HEK293 (cell line): ENCODE measurements at regions not wholly inside any gene's neighbourhood (a gene's known extent, or its start where the extent isn't known, plus 50 kb on each side); places are given as distances from the start of the nearest gene placed in this dataset.

Experiments
- CTCF ChIA-PET: fragments of 350-600 bp; formaldehyde crosslinking; extraction: SDS; loops from one replicate; lab custom pipeline; 2021; ENCODE audit warnings: antibody characterized with exemption; lab: Yijun Ruan, JAX
- POLR2A ChIA-PET: fragments of 300-600 bp; formaldehyde crosslinking; extraction: SDS; loops from one replicate; lab custom pipeline; 2020; ENCODE audit warnings: antibody characterized with exemption, inconsistent platforms; lab: Yijun Ruan, JAX
- H3K27ac ChIP-seq: fragments of 200-500 bp; sonication (Bioruptor generic); 2 replicates; pipeline ENCODE4 v1.5.1; 2014; ENCODE audit warnings: low read depth, low read length, control low read depth, inconsistent platforms; ENCODE audit errors: extremely low read depth
- H3K36me3 ChIP-seq, 2 experiments: fragments of 200-500 bp in 1 of 2; sonication (Bioruptor generic) in 1 of 2; 1 replicate in 1 of 2; 2 replicates in 1 of 2; pipeline ENCODE4 v1.5.1; 2014 to 2017; ENCODE audit warnings: inconsistent platforms in 2 of 2, low read length in 2 of 2; ENCODE audit not compliant: control insufficient read depth in 2 of 2, insufficient read depth in 1 of 2
- H3K4me1 ChIP-seq: fragments of 200-500 bp; sonication (Bioruptor generic); 2 replicates; pipeline ENCODE4 v1.5.1; 2014; ENCODE audit warnings: mild to moderate bottlenecking, low read length, inconsistent platforms; ENCODE audit not compliant: control insufficient read depth, insufficient read depth
- H3K4me3 ChIP-seq: 2 replicates; pipeline ENCODE4 v1.5.1; 2011; ENCODE audit warnings: low read depth, mild to moderate bottlenecking, control low read depth, low read length, moderate library complexity
- H3K9me3 ChIP-seq: fragments of 200-500 bp; sonication (Bioruptor generic); 2 replicates; pipeline ENCODE4 v1.5.1; 2014; ENCODE audit warnings: low read depth, low read length, inconsistent platforms; ENCODE audit not compliant: control insufficient read depth, insufficient read depth
- GFI1B ChIP-seq: fragments of 450-650 bp; formaldehyde crosslinking; IDR thresholded peaks from 2 replicates; pipeline ENCODE4 v1.5.1; 2016; ENCODE audit warnings: missing biosample characterization, missing genetic modification characterization
- GLIS1 ChIP-seq: fragments of 450-650 bp; formaldehyde crosslinking; IDR thresholded peaks from 2 replicates; pipeline ENCODE4 v1.5.1; 2016; ENCODE audit warnings: missing biosample characterization, missing genetic modification characterization
- ZBTB1 ChIP-seq: fragments of 450-650 bp; formaldehyde crosslinking; IDR thresholded peaks from 2 replicates; pipeline ENCODE4 v1.5.1; 2016; ENCODE audit warnings: missing biosample characterization, missing genetic modification characterization
- ZBTB20 ChIP-seq: fragments of 450-650 bp; formaldehyde crosslinking; IDR thresholded peaks from 2 replicates; pipeline ENCODE4 v1.5.1; 2016; ENCODE audit warnings: missing biosample characterization, missing genetic modification characterization
- ZBTB44 ChIP-seq: fragments of 450-650 bp; IDR thresholded peaks from 2 replicates; pipeline ENCODE4 v1.5.1; 2018; ENCODE audit warnings: missing biosample characterization, mild to moderate bottlenecking, missing genetic modification characterization
- ZBTB48 ChIP-seq: fragments of 450-650 bp; formaldehyde crosslinking; IDR thresholded peaks from 2 replicates; pipeline ENCODE4 v1.5.1; 2016; ENCODE audit warnings: missing biosample characterization, missing genetic modification characterization
- ZIC2 ChIP-seq: fragments of 450-650 bp; formaldehyde crosslinking; IDR thresholded peaks from 2 replicates; pipeline ENCODE4 v1.5.1; 2016; ENCODE audit warnings: missing biosample characterization, missing genetic modification characterization
- ZNF148 ChIP-seq: fragments of 450-650 bp; formaldehyde crosslinking; IDR thresholded peaks from 2 replicates; pipeline ENCODE4 v1.5.0; 2017; ENCODE audit warnings: missing biosample characterization, missing genetic modification characterization, borderline replicate concordance
- ZNF155 ChIP-seq: fragments of 450-650 bp; formaldehyde crosslinking; IDR thresholded peaks from 2 replicates; pipeline ENCODE4 v1.5.1; 2016; ENCODE audit warnings: missing biosample characterization, missing genetic modification characterization
- ZNF16 ChIP-seq: fragments of 450-650 bp; formaldehyde crosslinking; IDR thresholded peaks from 2 replicates; pipeline ENCODE4 v1.5.1; 2016; ENCODE audit warnings: low read depth, missing biosample characterization, missing genetic modification characterization
- ZNF19 ChIP-seq: fragments of 450-650 bp; formaldehyde crosslinking; IDR thresholded peaks from 2 replicates; pipeline ENCODE4; 2016; ENCODE audit warnings: missing biosample characterization, missing genetic modification characterization, low read depth
- ZNF214 ChIP-seq: fragments of 450-650 bp; formaldehyde crosslinking; IDR thresholded peaks from 2 replicates; pipeline ENCODE4 v1.5.1; 2017; ENCODE audit warnings: missing biosample characterization, mild to moderate bottlenecking, missing genetic modification characterization, borderline replicate concordance
- ZNF266 ChIP-seq: fragments of 450-650 bp; formaldehyde crosslinking; IDR thresholded peaks from 2 replicates; pipeline ENCODE4 v1.5.1; 2016; ENCODE audit warnings: missing biosample characterization, missing genetic modification characterization, low read depth
- ZNF280C ChIP-seq: fragments of 450-650 bp; formaldehyde crosslinking; IDR thresholded peaks from 2 replicates; pipeline ENCODE4 v1.5.1; 2016; ENCODE audit warnings: missing biosample characterization, missing genetic modification characterization
- ZNF37A ChIP-seq: fragments of 450-650 bp; IDR thresholded peaks from 2 replicates; pipeline ENCODE4 v1.5.1; 2018; ENCODE audit warnings: missing biosample characterization, missing genetic modification characterization
- ZNF404 ChIP-seq: fragments of 450-650 bp; formaldehyde crosslinking; IDR thresholded peaks from 2 replicates; pipeline ENCODE4 v1.5.1; 2017; ENCODE audit warnings: missing biosample characterization, missing genetic modification characterization
- ZNF416 ChIP-seq: fragments of 450-650 bp; formaldehyde crosslinking; IDR thresholded peaks from 2 replicates; pipeline ENCODE4 v1.5.1; 2016; ENCODE audit warnings: missing biosample characterization, missing genetic modification characterization
- ZNF488 ChIP-seq: fragments of 450-650 bp; formaldehyde crosslinking; IDR thresholded peaks from 2 replicates; pipeline ENCODE4 v1.5.1; 2016; ENCODE audit warnings: missing biosample characterization, missing genetic modification characterization
- ZNF501 ChIP-seq: fragments of 450-650 bp; formaldehyde crosslinking; IDR thresholded peaks from 2 replicates; pipeline ENCODE4 v1.5.1; 2016; ENCODE audit warnings: missing biosample characterization, missing genetic modification characterization
- ZNF560 ChIP-seq: fragments of 450-650 bp; formaldehyde crosslinking; IDR thresholded peaks from 2 replicates; pipeline ENCODE4 v1.5.1; 2017; ENCODE audit warnings: missing biosample characterization, missing genetic modification characterization, borderline replicate concordance
- ZNF571 ChIP-seq: fragments of 450-650 bp; formaldehyde crosslinking; IDR thresholded peaks from 2 replicates; pipeline ENCODE4 v1.5.0; 2017; ENCODE audit warnings: missing biosample characterization, missing genetic modification characterization
- ZNF660 ChIP-seq: fragments of 450-650 bp; IDR thresholded peaks from 2 replicates; pipeline ENCODE4 v1.5.1; 2018; ENCODE audit warnings: missing biosample characterization, mild to moderate bottlenecking, missing genetic modification characterization
- TF ChIP-seq, protein P1 (sequence below): fragments of 450-650 bp; formaldehyde crosslinking; IDR thresholded peaks from 2 replicates; pipeline ENCODE4 v1.5.1; 2016; ENCODE audit warnings: missing biosample characterization, missing genetic modification characterization

GRCh38 chr16:80060470-80060869, 459.9 kb upstream of the MAF start:
- Histone ChIP-seq H3K4me1 (no peaks in the 10 kb centered on the region), H3K4me3 (no peak overlapping the region), H3K9me3 (no peaks in the 10 kb centered on the region), H3K36me3 (no peaks in the 10 kb centered on the region), H3K27ac (no peak overlapping the region)
- TF ChIP-seq ZIC2: no peak
- no peak for TF ChIP-seq GLIS1
- no peak for TF ChIP-seq ZBTB1 (tag by site-specific recombination)
- no peak for TF ChIP-seq ZNF501
- no peak for TF ChIP-seq ZNF16 (tag by site-specific recombination)
- TF ChIP-seq ZBTB44: no peak
- TF ChIP-seq ZBTB20: no peak
- no peak for TF ChIP-seq ZBTB48 (tag by site-specific recombination)
- no peak for TF ChIP-seq ZNF560 (tag by site-specific recombination)
- no peak for TF ChIP-seq ZNF488
- TF ChIP-seq, protein P1, sequence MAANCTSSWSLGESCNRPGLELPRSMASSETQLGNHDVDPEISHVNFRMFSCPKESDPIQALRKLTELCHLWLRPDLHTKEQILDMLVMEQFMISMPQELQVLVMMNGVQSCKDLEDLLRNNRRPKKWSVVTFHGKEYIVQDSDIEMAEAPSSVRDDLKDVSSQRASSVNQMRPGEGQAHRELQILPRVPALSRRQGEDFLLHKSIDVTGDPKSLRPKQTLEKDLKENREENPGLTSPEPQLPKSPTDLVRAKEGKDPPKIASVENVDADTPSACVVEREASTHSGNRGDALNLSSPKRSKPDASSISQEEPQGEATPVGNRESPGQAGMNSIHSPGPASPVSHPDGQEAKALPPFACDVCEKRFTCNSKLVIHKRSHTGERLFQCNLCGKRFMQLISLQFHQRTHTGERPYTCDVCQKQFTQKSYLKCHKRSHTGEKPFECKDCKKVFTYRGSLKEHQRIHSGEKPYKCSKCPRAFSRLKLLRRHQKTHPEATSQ (tag by site-specific recombination): no peak
- no peak for TF ChIP-seq ZNF416
- TF ChIP-seq ZNF266 (tag by site-specific recombination): no peak
- no peak for TF ChIP-seq ZNF37A
- ChIA-PET POLR2A (no interaction called here), CTCF (no interaction called here)

GRCh38 chr16:80059836-80060235, 459.3 kb upstream of the MAF start:
- ChIA-PET POLR2A (no interaction called here), CTCF (interaction anchor here (0.7 kb wide), 1 partner anchor 36 kb away, joined by 3 read pairs; no protein-coding TSS in a partner anchor)
- Histone ChIP-seq H3K4me1 (no peaks in the 10 kb centered on the region), H3K4me3 (no peak overlapping the region), H3K27ac (no peak overlapping the region), H3K36me3 (no peaks in the 10 kb centered on the region), H3K9me3 (no peaks in the 10 kb centered on the region)
- TF ChIP-seq ZNF660 (tag by site-specific recombination) (no peak), ZNF571 (tag by site-specific recombination) (no peak), ZNF214 (tag by site-specific recombination) (no peak), ZNF19 (no peak), ZNF404 (tag by site-specific recombination) (no peak), GFI1B (tag by site-specific recombination) (no peak), ZNF155 (tag by site-specific recombination) (no peak)

GRCh38 chr16:80058214-80058613, 457.7 kb upstream of the MAF start:
- no peak overlapping the region for H3K4me3 ChIP-seq
- CTCF ChIA-PET: interaction anchor here (0.6 to 0.7 kb wide), 2 partner anchors 353 to 794 kb away, joined by 3 to 4 read pairs; no protein-coding TSS in a partner anchor
- no peaks in the 10 kb centered on the region for H3K36me3 ChIP-seq
- POLR2A ChIA-PET: no interaction called here
- H3K27ac ChIP-seq: no peak overlapping the region
- no peaks in the 10 kb centered on the region for H3K4me1 ChIP-seq
- no peaks in the 10 kb centered on the region for H3K9me3 ChIP-seq
- no peak for TF ChIP-seq ZNF404 (tag by site-specific recombination)
- no peak for TF ChIP-seq ZNF280C (tag by site-specific recombination)
- TF ChIP-seq ZNF148: no peak
